Ovary (tissue), 7 donors: ENCODE measurements at regions not wholly inside any gene's neighbourhood (a gene's known extent, or its start where the extent isn't known, plus 50 kb on each side); places are given as distances from the start of the nearest gene placed in this dataset.

Source experiments
- DNase-seq, 5 donors: peaks; one replicate each; pipeline ENCODE4 v3.0.0-alpha.2; 2019 to 2020
- H3K27ac ChIP-seq, 2 donors: fragments of 200-600 bp; one replicate each; pipeline versions ENCODE4 v1.5.1 to v1.8.0; 2019 to 2022
- H3K27me3 ChIP-seq: fragments of 200-600 bp; one replicate; pipeline ENCODE4 v1.8.0; 2022
- H3K36me3 ChIP-seq: fragments of 200-600 bp; sonication (generic); one replicate; pipeline ENCODE4 v1.5.1; 2019
- H3K4me1 ChIP-seq: one replicate; pipeline ENCODE4 v1.8.1; 2013; ENCODE audit warnings: mild to moderate bottlenecking, moderate library complexity; ENCODE audit not compliant: insufficient read depth
- H3K4me3 ChIP-seq: fragments of 200-600 bp; sonication (generic); one replicate; pipeline ENCODE4 v1.5.1; 2017
- H3K9me3 ChIP-seq, 2 donors: fragments of 200-600 bp in 1 of 2; sonication (generic) in 1 of 2; one replicate each; pipeline versions ENCODE4 v1.5.1 to v1.8.1; 2013 to 2019; ENCODE audit warnings: mild to moderate bottlenecking in 1 of 2, moderate library complexity in 1 of 2
- CTCF ChIP-seq, 3 donors: fragments of 450-650 bp in 2 of 3; fragments of 200-600 bp in 1 of 3; IDR thresholded peaks; one replicate each; pipeline versions ENCODE4 v1.5.1 to v1.8.0; 2016 to 2022; ENCODE audit warnings: antibody characterized with exemption in 3 of 3, mild to moderate bottlenecking in 1 of 3
- EP300 ChIP-seq: sonication (generic); formaldehyde crosslinking; IDR thresholded peaks from one replicate; pipeline ENCODE4 v1.6.1; 2017; ENCODE audit warnings: antibody characterized with exemption
- POLR2A ChIP-seq: fragments of 450-650 bp; IDR thresholded peaks from one replicate; pipeline ENCODE4 v1.6.1; 2017; ENCODE audit warnings: antibody characterized with exemption, mild to moderate bottlenecking, moderate library complexity
- WGBS, 3 donors: extraction: QIAGEN DNeasy Blood & Tissue Kit in 1 of 3; methylation state at CpG; one replicate each; pipeline versions ENCODE4 v1.1.5 to v1.1.7; 2013 to 2017; 5-methylcytosine and 5-hydroxymethylcytosine counted together
- intact Hi-C, 4 donors: fragments of 100-400 bp; cut with DNase I; formaldehyde crosslinking; loops; one replicate each; pipeline versions ENCODE4 v1.11.0 to v1.15.1; 2022 to 2023
- donor health status: DM: no; HTN: no; CAD: no; lungs with moderate emphysema.
- donor health status: DM: no; HTN: no; CAD: no.
- donor health status: Bipolar disorder and iron deficiency.
- donor health status: DM: no; HTN: no; CAD: no.
- donor health status: DM: yes; HTN: yes; CAD: no.

GRCh38 chr12:114760151-114760877 lies 76.3 kb upstream of the TBX3 start:
- Histone ChIP-seq H3K4me1 (no peaks in the 10 kb centered on the region), H3K36me3 (no peaks in the 10 kb centered on the region), H3K9me3 (no peaks in the 10 kb centered on the region), H3K27ac (no peak overlapping the region), H3K4me3 (no peak overlapping the region), H3K27me3 (no peaks in the 10 kb centered on the region)
- TF ChIP-seq EP300 (no peak), CTCF (IDR thresholded peaks at IDR 0.05) (no peak), POLR2A (no peak)
- DNase-seq, result no peak
- WGBS, 3 donors, result 67 to 69% (median 68%) methylated on average over 10 of the region's 10 CpGs
- intact Hi-C loops, result no loop called here

DNA sequence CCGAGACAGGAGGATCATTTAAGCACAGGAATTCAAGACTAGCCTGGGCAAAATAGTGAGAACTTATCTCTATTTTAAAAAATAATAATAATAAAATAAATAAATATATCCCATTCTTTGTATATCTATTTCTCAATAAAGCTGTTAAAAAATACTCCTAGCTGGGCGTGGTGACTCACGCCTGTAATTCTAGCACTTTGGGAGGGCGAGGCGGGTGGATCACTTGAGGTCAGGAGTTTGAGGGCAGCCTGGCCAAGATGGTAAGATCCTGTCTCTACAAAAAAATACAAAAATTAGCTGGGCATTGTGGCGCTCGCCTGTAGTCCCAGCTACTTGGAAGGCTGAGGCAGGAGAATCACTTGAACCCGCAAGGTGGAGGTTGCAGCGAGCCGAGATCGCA lies 75.7 kb upstream of the TBX3 start:
- H3K4me1 ChIP-seq, result no peaks in the 10 kb centered on the region
- TF ChIP-seq EP300 (no peak), POLR2A (no peak), CTCF (IDR thresholded peaks at IDR 0.05) (no peak)
- no peaks in the 10 kb centered on the region for H3K9me3 ChIP-seq
- H3K27me3 ChIP-seq, result no peaks in the 10 kb centered on the region
- no peak for DNase-seq
- WGBS, 3 donors, result 93 to 95% (median 94%) methylated on average over 11 of the region's 11 CpGs
- no peak overlapping the region for H3K27ac ChIP-seq
- intact Hi-C loops, result no loop called here
- no peaks in the 10 kb centered on the region for H3K36me3 ChIP-seq
- no peak overlapping the region for H3K4me3 ChIP-seq

DNA sequence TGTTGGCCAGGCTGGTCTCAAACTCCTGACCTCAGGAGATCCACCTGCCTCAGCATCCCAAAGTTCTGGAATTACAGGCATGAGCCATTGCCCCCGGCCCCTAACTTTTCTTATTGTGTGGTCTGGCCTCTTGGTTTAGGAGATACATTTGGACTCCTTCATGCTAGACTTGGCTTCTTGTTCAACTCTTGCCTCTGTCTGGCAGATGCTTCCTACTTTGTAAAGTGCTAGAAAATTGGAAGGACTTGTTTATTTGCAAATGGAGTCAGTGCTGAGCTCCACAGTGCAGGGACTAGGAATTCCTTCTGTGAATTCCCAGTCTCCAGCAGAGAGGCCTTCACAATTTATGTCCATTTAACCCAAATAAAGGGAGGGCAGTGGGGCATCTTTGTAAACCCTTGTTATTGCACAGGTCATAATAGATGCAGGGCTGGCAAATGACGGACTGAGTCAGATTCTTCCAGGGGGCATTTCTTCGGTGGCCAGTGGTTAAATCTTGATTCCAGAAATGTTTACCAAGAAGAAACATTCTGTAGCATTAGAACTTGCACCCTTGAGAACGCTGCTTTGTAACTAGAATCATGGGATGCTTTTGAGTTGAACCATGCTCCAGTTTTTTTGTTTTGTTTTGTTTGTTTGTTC lies 73.8 kb upstream of the TBX3 start:
- no peaks in the 10 kb centered on the region for H3K36me3 ChIP-seq
- no peaks in the 10 kb centered on the region for H3K9me3 ChIP-seq
- no peak for TF ChIP-seq CTCF (IDR thresholded peaks at IDR 0.05)
- TF ChIP-seq EP300, result no peak
- no peak for TF ChIP-seq POLR2A
- no peaks in the 10 kb centered on the region for H3K27me3 ChIP-seq
- H3K27ac ChIP-seq, result no peak overlapping the region
- 81 to 88% (median 82%) methylated on average over 4 of the region's 4 CpGs for WGBS, 3 donors
- H3K4me1 ChIP-seq, result no peaks in the 10 kb centered on the region
- intact Hi-C loops, result no loop called here
- H3K4me3 ChIP-seq, result no peak overlapping the region
- no peak for DNase-seq

GRCh38 chr12:114752217-114752616 lies 68.2 kb upstream of the TBX3 start:
- intact Hi-C loops, result no loop called here
- H3K27me3 ChIP-seq, result no peaks in the 10 kb centered on the region
- TF ChIP-seq POLR2A (no peak), EP300 (no peak), CTCF (IDR thresholded peaks at IDR 0.05) (no peak)
- 69 to 81% (median 76%) methylated on average over 8 of the region's 8 CpGs for WGBS, 3 donors
- peaks cover 1% of the 10 kb centered on the region for H3K4me1 ChIP-seq
- H3K36me3 ChIP-seq, result no peaks in the 10 kb centered on the region
- DNase-seq, result no peak
- no peak overlapping the region for H3K27ac ChIP-seq
- no peak overlapping the region for H3K4me3 ChIP-seq
- H3K9me3 ChIP-seq, result no peaks in the 10 kb centered on the region
